HUDEP-2 (cell line): ENCODE measurements at regions not wholly inside any gene's neighbourhood (a gene's known extent, or its start where the extent isn't known, plus 50 kb on each side); places are given as distances from the start of the nearest gene placed in this dataset.
"Not testable (repeated sequence)": the region's sequence is repeated elsewhere in the genome, so short reads cannot be mapped to it uniquely, and the experiment has no call there.

Experiments
- DNase-seq, 76 experiments: peaks; one replicate each; lab custom pipeline; 2025; ENCODE audit not compliant: unreplicated experiment in 76 of 76; lab: John Stamatoyannopoulos, UW

GRCh38 chr2:66185497-66186054 lies 249.3 kb upstream of the MEIS1 start:
- no peak for DNase-seq

- not testable (repeated sequence) for DNase-seq
These were observed 257.7 kb upstream of the MEIS1 start for GRCh38 chr2:66177128-66177796.

DNA sequence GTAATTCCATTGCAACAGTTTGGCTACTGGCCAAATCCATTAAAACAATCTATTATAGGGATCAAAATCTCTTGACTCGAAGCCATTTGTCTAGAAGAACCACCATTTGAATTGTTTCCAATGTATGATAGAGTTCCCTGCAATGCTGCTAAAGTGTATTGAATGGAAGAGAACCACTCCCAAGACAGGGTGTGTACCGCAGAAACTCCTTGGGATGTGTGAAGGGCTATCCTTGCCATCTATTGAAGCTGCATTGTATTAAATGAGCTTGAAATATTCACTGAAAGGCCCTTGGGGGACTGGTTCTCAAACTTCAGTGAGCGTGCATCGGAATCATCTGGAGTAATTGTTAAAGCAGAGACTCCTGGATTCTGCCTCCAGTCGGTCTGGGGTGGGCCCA lies 260.4 kb upstream of the MEIS1 start:
- DNase-seq: peak in 1 of 76 experiments; percentile 2

- DNase-seq: no peak
These were observed 261.3 kb upstream of the MEIS1 start for GRCh38 chr2:66173645-66174044.

- DNase-seq: no peak
These were observed 263.4 kb upstream of the MEIS1 start for GRCh38 chr2:66171530-66171929.

- DNase-seq: no peak
These were observed 264.1 kb upstream of the MEIS1 start for GRCh38 chr2:66170744-66171330.

DNA sequence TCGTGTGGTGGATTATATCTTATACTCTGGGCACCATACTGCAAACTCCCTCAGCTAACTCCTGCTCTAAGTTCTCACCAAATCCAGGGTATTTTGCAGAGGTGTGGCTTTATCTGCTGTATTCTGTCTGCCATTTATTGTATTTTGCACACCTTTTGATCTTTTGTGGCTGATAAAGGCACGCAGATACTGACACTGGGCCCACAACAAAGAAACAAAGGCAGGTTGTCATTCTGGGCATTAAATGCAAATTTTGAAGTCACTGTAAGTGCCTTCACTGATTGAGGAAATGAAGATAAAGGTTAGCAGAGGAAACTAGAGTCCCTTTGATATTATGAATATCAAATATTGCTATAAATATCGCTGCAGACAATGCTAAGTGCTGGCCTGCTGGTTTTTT lies 265.8 kb upstream of the MEIS1 start:
- DNase-seq: no peak

DNA sequence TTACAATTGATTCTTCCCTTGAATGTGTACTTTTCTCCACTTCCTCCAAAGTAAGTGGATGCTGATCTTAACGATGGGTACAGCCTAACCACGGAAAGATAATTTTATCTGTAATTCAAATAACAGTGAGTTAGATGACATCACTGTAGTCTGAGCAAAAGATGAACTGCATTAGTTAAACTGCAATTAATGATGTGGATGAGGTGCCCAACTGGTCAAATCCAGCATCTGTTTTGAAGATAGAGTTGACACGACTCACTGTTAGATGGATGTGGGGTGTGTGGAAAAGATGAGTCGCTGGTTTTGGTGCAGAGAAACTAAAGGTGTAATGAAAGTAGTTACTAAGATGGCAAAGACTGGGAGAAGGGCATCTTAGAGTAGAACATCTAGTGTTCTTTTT lies 270.5 kb upstream of the MEIS1 start:
- DNase-seq: no peak

GRCh38 chr2:66156171-66156570 lies 278.8 kb upstream of the MEIS1 start:
- DNase-seq: no peak

DNA sequence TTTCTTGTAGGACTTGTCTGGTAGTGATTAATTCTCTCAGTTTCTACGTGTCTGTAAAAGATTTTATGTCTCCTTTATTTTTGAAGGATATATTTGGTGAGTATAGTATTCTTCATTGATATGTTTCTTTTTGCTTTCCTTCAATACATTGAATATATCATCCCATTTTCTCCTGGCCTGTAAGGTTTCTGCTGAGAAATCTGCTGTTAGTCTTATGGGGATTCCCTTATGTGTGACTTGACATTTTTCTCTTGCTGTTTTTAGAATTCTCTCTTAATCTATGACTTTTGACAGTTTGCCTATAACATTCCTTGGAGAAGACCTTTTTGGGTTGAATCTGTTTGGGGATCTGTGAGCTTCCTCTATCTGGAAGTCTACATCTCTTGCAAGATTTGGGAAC lies 281.0 kb upstream of the MEIS1 start:
- no peak for DNase-seq

DNA sequence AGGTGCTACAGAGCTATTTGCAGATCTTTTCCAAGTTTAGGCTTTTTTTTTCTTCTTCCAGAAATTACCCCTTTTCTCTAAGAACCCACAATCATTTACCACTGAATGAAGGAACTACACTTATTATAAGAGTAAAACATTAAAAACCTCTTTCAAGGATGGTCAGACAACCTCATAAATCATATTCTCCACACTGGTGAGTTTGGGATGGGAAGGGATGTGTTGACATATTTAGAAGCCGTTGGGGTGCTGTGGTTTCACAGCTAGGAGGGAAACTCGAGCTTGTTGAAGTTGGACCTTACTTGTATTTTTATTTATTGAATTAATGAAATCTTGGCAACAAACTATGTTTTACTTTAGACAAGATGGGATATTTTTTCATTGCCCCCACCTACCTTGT lies 289.4 kb upstream of the MEIS1 start:
- no peak for DNase-seq

DNA sequence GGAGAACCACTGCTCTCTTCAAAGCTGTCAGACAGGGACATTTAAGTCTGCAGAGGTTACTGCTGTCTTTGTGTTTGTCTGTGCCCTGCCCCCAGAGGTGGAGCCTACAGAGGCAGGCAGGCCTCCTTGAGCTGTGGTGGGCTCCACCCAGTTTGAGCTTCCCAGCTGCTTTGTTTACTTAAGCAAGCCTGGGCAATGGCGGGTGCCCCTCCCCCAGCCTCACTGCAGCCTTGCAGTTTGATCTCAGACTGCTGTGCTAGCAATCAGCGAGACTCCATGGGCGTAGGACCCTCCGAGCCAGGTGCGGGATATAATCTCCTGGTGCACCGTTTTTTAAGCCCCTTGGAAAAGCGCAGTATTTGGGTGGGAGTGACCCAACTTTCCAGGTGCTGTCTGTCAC lies 290.6 kb upstream of the MEIS1 start:
- not testable (repeated sequence) for DNase-seq

- no peak for DNase-seq
These were observed 297.3 kb upstream of the MEIS1 start for GRCh38 chr2:66137606-66138130.

- no peak for DNase-seq
These were observed 300.7 kb upstream of the MEIS1 start for GRCh38 chr2:66134138-66134701.

- DNase-seq: no peak
These were observed 307.3 kb upstream of the MEIS1 start for GRCh38 chr2:66127656-66128055.

DNA sequence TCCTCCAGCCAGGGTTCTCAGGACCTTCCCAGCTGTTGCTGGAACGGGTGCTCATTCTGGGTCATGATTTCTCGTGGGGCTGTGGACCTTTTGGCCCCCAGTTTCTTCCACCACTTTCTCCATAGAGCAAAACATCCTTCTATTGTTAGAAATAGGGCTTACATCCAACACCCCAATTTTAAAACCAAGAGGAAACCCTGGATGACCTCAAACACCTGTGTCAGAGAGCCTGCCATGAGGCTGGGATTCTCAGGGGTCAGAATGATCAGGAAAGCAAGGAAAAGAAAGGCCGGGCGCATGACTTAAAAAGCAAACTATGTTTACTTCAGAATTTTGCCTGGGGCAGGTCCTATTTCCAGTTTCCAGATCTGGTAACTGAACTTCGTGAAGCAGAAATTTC lies 307.9 kb upstream of the MEIS1 start:
- DNase-seq: no peak

GRCh38 chr2:66125951-66126350 lies 309.0 kb upstream of the MEIS1 start:
- no peak for DNase-seq

DNA sequence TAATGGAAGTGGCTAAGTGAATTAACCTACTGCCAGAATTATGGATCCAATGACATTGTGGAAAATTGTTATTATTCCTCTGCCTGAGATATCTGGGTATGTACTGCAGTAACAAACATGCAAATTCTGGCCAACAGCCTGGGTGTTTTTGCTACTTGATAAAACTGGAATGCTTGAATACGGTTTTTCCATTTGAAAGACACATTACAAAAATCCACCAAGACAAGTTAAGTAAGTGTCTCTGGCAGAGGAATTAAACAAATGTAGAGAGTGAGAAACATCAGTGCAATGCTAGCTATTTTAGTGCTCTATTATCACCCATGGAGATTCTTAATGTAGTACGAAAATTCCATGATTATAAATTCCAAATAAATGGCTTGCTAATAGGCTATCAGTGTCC lies 312.4 kb upstream of the MEIS1 start:
- no peak for DNase-seq

DNA sequence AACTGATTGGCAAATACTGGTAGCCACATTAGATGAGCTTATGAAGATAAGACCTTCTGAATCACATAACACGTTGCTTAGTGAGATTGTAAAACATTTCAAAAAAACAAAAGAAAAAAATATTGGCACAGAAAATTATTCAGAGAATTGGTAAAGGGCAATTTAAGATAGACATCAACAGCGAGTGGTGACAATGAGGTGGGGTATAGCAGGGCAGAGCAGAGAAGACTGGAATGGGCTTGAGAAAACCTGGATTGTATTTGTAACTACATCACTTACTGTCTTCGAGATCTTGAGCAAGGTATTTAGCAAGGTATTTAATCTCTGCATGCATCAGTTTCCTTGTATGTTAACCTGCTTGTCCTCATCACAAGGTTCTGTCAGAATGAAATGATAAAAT lies 313.0 kb upstream of the MEIS1 start:
- DNase-seq: no peak

DNA sequence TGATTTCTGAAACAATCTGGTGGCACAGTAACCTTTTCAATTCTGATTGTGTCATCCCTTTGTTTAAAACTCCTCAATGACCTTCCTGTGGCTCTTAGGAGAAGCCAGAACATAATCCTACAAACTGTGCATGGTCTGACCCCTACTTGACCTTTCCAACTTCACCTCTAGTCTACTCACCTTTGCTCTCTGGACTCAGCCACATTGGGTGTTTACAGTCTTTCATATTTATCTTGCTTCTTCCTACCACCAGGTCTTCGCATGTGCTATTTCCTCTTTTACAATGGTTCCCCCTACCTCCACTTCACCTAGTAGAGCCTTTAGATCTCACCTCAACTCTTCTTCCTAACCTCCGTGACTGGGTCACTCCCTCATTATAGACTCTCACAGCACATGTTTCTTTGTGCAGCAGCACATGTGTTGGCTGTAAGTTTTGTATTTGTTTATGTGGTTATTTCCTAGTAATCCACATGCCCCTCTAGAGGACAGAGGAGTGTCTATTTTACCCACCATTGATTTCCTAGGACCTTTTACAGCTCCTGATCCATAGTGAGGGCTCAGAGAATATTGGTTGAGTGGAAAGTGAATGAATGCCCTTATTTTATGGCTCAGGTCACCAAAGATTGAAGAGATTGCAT lies 320.8 kb upstream of the MEIS1 start:
- no peak for DNase-seq

DNA sequence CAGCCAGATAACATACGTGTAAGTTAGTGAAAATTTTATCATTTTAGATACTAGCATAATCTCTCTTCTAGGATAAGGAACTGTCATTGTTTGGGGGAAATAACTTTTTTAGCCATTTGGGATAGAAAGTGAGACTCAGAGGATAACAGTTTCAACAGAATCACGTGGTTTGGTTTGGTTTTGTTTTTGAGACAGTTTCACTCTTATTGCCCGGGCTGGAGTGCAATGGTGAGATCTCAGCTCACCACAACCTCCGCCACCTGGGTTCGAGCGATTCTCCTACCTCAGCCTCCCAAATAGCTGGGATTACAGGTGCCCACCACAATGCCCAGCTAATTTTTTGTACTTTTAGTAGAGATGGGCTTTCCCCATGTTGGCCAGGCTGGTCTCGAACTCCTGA lies 323.2 kb upstream of the MEIS1 start:
- no peak for DNase-seq
